ENCODE measurements at regions not wholly inside any gene's neighbourhood (a gene's known extent, or its start where the extent isn't known, plus 50 kb on each side); places are given as distances from the start of the nearest gene placed in this dataset.

- no peak for TF ChIP-seq CTCF (IDR thresholded peaks at IDR 0.05)
- TF ChIP-seq POLR2AphosphoS5 (IDR thresholded peaks at IDR 0.05), result no peak
- no peak for TF ChIP-seq POLR2A (IDR thresholded peaks at IDR 0.05)
These were observed 353.0 kb upstream of the CDH5 start for GRCh38 chr16:66013486-66013885.

Measured in breast epithelium (tissue), 3 donors.